ENCODE measurements at regions not wholly inside any gene's neighbourhood (a gene's known extent, or its start where the extent isn't known, plus 50 kb on each side); places are given as distances from the start of the nearest gene placed in this dataset.

DNA sequence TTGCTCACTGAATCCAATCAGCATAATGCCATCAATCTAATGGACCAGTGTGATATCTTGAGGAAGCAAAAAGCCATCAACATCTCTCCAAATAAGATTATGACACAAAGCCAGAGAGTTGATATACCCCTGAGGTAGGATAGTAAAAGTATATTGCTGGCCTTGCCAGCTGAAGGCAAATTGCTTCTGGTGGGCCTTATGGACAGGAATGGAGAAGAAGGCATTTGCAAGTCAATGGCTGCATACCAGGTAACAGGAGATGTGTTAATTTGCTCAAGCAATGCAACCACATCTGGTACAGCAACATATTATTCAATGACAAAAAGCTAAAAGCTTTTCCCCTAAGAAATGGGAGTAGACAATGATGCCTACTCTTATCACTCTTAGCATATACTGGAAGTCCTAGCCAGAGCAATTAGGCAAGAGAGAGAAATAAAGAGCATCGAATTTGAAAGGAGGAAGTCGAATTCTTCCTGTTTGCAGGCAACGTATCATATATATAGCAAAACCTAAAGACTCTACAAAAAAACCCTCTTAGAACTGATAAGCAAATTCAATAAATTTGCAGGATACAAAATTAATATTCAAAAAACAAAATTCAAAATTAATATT lies 216.1 kb upstream of the RASA1 start:
- intact Hi-C loops (cut with DNase I; ENCODE audit: low total_unique reads): no loop called here
- whole genome bisulfite sequencing, 2 donors: 77 to 81% methylated on average over 3 of the region's 3 CpGs
- H3K4me3 ChIP-seq (ENCODE audit: low read depth, poor library complexity, severe bottlenecking): no peak overlapping the region
- no peak for TF ChIP-seq POLR2A (IDR thresholded peaks at IDR 0.05)
- TF ChIP-seq, protein P1, sequence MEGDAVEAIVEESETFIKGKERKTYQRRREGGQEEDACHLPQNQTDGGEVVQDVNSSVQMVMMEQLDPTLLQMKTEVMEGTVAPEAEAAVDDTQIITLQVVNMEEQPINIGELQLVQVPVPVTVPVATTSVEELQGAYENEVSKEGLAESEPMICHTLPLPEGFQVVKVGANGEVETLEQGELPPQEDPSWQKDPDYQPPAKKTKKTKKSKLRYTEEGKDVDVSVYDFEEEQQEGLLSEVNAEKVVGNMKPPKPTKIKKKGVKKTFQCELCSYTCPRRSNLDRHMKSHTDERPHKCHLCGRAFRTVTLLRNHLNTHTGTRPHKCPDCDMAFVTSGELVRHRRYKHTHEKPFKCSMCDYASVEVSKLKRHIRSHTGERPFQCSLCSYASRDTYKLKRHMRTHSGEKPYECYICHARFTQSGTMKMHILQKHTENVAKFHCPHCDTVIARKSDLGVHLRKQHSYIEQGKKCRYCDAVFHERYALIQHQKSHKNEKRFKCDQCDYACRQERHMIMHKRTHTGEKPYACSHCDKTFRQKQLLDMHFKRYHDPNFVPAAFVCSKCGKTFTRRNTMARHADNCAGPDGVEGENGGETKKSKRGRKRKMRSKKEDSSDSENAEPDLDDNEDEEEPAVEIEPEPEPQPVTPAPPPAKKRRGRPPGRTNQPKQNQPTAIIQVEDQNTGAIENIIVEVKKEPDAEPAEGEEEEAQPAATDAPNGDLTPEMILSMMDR (IDR thresholded peaks at IDR 0.05): no peak
- no peak for DNase-seq (ENCODE audit: low spot score in 2 of 2)

DNA sequence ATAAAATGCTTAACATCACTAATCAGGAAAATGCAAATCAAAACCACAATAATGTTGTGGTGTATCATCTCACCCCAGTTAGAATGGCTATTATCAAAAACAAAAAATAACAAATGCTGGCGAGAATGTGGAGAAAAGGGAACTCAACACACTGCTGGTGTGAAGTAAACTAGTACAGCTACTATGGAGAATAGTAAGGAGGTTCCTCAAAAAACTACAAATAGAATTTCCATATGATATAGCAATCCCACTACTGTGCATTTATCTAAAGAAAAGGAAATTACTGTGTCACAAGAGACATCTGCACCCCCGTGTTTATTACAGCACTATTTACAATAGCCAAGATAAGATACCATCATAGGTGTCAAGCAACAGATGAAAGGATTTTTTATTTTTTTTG lies 214.5 kb upstream of the RASA1 start:
- no peak for TF ChIP-seq POLR2A (IDR thresholded peaks at IDR 0.05)
- TF ChIP-seq, protein P1 (IDR thresholded peaks at IDR 0.05): no peak
- no peak for DNase-seq (ENCODE audit: low spot score in 2 of 2)
- intact Hi-C loops (cut with DNase I; ENCODE audit: low total_unique reads): no loop called here
- 69 to 83% methylated on average over 2 of the region's 2 CpGs for WGBS, 2 donors
- H3K4me3 ChIP-seq (ENCODE audit: low read depth, poor library complexity, severe bottlenecking): no peak overlapping the region

DNA sequence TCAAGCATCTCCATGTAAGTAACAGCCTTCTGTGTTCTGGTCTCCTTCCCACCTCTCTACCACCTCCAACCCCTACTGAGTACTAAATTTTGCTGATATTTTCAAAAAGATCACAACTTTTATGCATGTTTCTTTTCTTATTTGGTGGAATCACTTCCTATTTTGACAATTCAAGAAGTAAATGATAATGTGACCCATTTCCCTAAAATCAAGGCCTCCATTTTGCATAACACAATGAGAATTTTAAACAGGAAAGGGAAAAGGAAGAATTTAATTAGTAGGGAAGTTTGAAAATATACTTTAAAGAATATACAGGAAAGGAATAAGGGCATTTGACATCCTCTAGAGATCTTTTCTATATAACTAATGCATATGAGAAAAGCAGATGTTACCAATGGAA lies 212.9 kb upstream of the RASA1 start:
- no peak overlapping the region for H3K4me3 ChIP-seq (ENCODE audit: low read depth, poor library complexity, severe bottlenecking)
- intact Hi-C loops (cut with DNase I; ENCODE audit: low total_unique reads): no loop called here
- DNase-seq (ENCODE audit: low spot score in 2 of 2): no peak
- TF ChIP-seq POLR2A (IDR thresholded peaks at IDR 0.05): no peak
- TF ChIP-seq, protein P1 (IDR thresholded peaks at IDR 0.05): no peak

DNA sequence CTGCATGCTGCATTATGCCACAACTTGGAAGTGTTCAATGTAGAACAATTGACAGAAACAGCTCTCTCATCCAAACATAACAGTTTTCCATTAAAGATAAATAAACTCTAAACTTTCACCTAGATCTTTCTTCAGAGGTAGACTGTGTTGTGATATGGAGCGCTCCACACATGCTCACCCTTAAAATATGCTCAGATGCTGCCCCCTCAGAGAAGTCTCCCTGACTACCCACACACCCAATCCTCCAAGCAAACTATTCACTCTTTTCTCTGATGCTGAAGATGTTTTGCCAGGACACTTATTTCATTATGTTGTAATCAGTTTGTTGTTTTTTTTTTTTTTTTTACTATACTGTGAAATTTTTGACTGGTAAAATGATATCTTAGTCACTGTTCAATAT lies 206.6 kb upstream of the RASA1 start:
- no peak for DNase-seq (ENCODE audit: low spot score in 2 of 2)
- 79 to 86% methylated on average over 1 of the region's 1 CpG for WGBS, 2 donors
- intact Hi-C loops (cut with DNase I; ENCODE audit: low total_unique reads): no loop called here
- no peak overlapping the region for H3K4me3 ChIP-seq (ENCODE audit: low read depth, poor library complexity, severe bottlenecking)
- no peak for TF ChIP-seq POLR2A (IDR thresholded peaks at IDR 0.05)
- TF ChIP-seq, protein P1 (IDR thresholded peaks at IDR 0.05): no peak

DNA sequence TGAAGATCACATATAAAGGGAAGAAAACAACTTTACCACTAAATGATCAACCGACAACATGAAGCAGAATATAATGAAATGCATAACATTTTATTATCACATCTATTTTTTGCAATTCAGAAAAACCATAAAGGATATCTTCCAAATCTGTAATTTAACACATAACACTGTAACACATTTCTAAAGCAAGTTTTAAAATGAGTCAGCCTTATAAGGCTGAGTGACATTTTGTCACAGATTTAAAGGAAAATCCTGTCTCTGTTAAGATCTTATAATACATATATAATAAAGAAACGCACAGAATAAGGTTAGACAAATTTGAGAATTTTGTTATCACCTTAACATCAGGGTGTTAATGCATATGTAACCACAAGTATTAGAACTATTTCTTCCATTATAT lies 198.4 kb upstream of the RASA1 start:
- intact Hi-C loops (cut with DNase I; ENCODE audit: low total_unique reads): no loop called here
- no peak for TF ChIP-seq POLR2A (IDR thresholded peaks at IDR 0.05)
- TF ChIP-seq, protein P1 (IDR thresholded peaks at IDR 0.05): no peak
- 66 to 68% methylated on average over 2 of the region's 2 CpGs for WGBS, 2 donors
- H3K4me3 ChIP-seq (ENCODE audit: low read depth, poor library complexity, severe bottlenecking): no peak overlapping the region
- DNase-seq (ENCODE audit: low spot score in 2 of 2): no peak

DNA sequence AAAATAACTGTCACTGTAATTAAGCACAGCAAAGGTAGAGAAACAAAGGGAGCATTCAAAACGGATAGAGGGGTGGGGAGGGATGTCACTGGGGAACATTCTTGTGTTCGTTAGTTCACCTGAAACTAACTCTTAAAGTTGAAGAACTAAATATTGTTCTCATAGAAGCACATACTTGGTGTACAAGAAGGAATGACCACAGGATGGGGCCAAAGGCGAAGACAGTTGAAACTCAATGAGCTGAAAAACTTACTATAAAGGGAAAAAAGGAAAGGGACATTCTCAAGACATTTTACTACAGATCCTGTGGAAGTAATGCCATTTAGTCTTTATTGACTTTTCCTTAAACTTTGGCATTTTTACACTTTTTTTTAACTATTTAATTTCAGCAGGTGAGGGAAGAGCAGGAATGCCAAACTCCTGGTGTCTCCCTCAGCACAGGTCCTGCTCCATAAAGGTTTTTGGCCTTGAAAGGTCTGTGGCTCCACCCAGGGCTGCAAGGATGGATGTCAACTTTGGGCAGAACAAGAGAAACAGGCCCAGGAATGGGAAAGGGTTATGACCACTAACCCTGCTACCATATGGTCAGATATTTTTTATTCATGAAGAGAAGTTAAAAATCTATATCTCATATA lies 197.6 kb upstream of the RASA1 start:
- TF ChIP-seq POLR2A (IDR thresholded peaks at IDR 0.05): no peak
- TF ChIP-seq, protein P1 (IDR thresholded peaks at IDR 0.05): no peak
- intact Hi-C loops (cut with DNase I; ENCODE audit: low total_unique reads): no loop called here
- 28 to 35% methylated on average over 3 of the region's 3 CpGs for WGBS, 2 donors
- no peak for DNase-seq (ENCODE audit: low spot score in 2 of 2)
- no peak overlapping the region for H3K4me3 ChIP-seq (ENCODE audit: low read depth, poor library complexity, severe bottlenecking)

All from lower leg skin (tissue), 4 donors.